Natural killer cell (primary cell): ENCODE measurements at regions not wholly inside any gene's neighbourhood (a gene's known extent, or its start where the extent isn't known, plus 50 kb on each side); places are given as distances from the start of the nearest gene placed in this dataset.

Source experiments
- ATAC-seq, 3 donors: fragments of 150-1000 bp in 2 of 3; fragments of 200-7000 bp in 1 of 3; cut with Tn5 transposase; 1 replicate in 1 of 3; 2 replicates in 2 of 3; pipeline ENCODE4 v1.10.0; 2021; ENCODE audit warnings: mild to moderate bottlenecking in 2 of 3, moderate library complexity in 2 of 3
- DNase-seq, 2 donors: peaks; one replicate each; pipeline versions ENCODE4 v3.0.0 to v3.0.0-alpha.2; 2013 to 2021; ENCODE audit warnings: mixed read lengths in 1 of 2
- H3K27ac ChIP-seq: one replicate; pipeline ENCODE4 v1.5.1; 2013; ENCODE audit warnings: mild to moderate bottlenecking, low read length
- H3K27me3 ChIP-seq: one replicate; pipeline ENCODE4 v1.6.1; 2013; ENCODE audit warnings: low read length; ENCODE audit not compliant: control insufficient read depth, insufficient read depth
- H3K36me3 ChIP-seq: one replicate; pipeline ENCODE4 v1.6.1; 2013; ENCODE audit warnings: low read length; ENCODE audit not compliant: control insufficient read depth, insufficient read depth
- H3K4me1 ChIP-seq: one replicate; pipeline ENCODE4 v1.6.1; 2013; ENCODE audit warnings: low read length; ENCODE audit not compliant: control insufficient read depth, insufficient read depth
- H3K4me3 ChIP-seq: one replicate; pipeline ENCODE4 v1.5.1; 2013; ENCODE audit warnings: low read length
- H3K9me3 ChIP-seq: one replicate; pipeline ENCODE4 v1.6.1; 2013; ENCODE audit warnings: low read length; ENCODE audit not compliant: control insufficient read depth, insufficient read depth
- H3K27ac Mint-ChIP-seq, 2 donors: one replicate each; pipeline ENCODE4 v1.8.0; 2022; ENCODE audit warnings: mild to moderate bottlenecking in 2 of 2, mixed read lengths in 2 of 2, moderate library complexity in 1 of 2
- H3K27me3 Mint-ChIP-seq, 2 donors: one replicate each; pipeline ENCODE4 v1.8.0; 2022; ENCODE audit warnings: low read depth in 2 of 2, mixed read lengths in 2 of 2
- H3K36me3 Mint-ChIP-seq: one replicate; pipeline ENCODE4 v1.8.0; 2022; ENCODE audit warnings: mixed read lengths
- H3K4me1 Mint-ChIP-seq, 2 donors: one replicate each; pipeline ENCODE4 v1.8.0; 2022; ENCODE audit warnings: mixed read lengths in 2 of 2
- H3K4me3 Mint-ChIP-seq: one replicate; pipeline ENCODE4 v1.8.0; 2022; ENCODE audit warnings: mild to moderate bottlenecking, moderate library complexity, mixed read lengths
- H3K9me3 Mint-ChIP-seq, 2 donors: one replicate each; pipeline ENCODE4 v1.8.0; 2022; ENCODE audit warnings: mixed read lengths in 2 of 2
- WGBS: methylation state at CpG from one replicate; pipeline ENCODE4 v1.1.7; 2013; ENCODE audit warnings: missing lambda C conversion rate; ENCODE audit not compliant: insufficient coverage; 5-methylcytosine and 5-hydroxymethylcytosine counted together
- intact Hi-C: fragments of 100-400 bp; cut with micrococcal nuclease; formaldehyde crosslinking; loops from one replicate; pipeline ENCODE4 v1.14.2; 2022
- TF ChIP-seq, protein P1 (sequence below): fragments of 200-600 bp; IDR thresholded peaks from one replicate; pipeline ENCODE4 v1.8.0; 2022; ENCODE audit warnings: antibody characterized with exemption

- WGBS, result 92% methylated on average over 8 of the region's 9 CpGs
- intact Hi-C loops, result no loop called here
- TF ChIP-seq, protein P1, sequence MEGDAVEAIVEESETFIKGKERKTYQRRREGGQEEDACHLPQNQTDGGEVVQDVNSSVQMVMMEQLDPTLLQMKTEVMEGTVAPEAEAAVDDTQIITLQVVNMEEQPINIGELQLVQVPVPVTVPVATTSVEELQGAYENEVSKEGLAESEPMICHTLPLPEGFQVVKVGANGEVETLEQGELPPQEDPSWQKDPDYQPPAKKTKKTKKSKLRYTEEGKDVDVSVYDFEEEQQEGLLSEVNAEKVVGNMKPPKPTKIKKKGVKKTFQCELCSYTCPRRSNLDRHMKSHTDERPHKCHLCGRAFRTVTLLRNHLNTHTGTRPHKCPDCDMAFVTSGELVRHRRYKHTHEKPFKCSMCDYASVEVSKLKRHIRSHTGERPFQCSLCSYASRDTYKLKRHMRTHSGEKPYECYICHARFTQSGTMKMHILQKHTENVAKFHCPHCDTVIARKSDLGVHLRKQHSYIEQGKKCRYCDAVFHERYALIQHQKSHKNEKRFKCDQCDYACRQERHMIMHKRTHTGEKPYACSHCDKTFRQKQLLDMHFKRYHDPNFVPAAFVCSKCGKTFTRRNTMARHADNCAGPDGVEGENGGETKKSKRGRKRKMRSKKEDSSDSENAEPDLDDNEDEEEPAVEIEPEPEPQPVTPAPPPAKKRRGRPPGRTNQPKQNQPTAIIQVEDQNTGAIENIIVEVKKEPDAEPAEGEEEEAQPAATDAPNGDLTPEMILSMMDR, result no peak
These were observed 498.5 kb downstream of the QKI start for GRCh38 chr6:163913045-163913444.

DNA sequence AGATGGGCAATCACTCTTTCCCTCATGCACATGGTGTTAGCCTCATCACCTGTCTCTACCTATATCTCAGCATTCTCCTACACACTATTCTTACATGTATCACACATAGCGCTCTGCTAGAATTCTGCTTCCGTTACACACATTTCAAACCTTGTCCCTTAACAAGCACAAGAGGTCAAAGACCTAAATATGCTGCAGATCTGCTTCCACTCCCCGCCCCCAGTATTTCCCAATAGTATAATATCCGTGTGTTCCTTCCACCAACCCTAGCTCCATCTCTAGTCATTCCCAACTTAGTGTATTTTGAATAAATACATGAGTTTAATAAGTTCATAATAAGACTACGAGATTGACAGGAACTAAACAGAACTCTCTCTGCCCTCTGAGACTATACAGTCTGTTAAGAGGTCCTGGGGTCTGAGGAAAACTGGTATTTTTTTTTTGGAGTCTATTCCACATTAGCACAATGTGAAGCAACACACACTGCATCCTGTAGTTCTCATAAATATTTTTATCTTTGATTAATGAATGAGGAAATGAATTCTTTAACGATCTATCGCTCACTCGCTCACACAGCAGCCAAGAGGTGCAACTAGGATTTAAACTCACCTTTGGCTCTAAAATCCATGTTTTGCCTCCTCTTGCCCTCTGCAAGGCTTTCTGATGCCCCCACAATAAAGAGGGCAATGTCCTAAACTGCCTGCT, 491.6 kb downstream of the QKI start:
- H3K4me1 Mint-ChIP-seq, result no peaks in the 10 kb centered on the region
- intact Hi-C loops, result no loop called here
- DNase-seq, result no peak
- Histone ChIP-seq H3K27me3 (no peaks in the 10 kb centered on the region), H3K4me1 (no peaks in the 10 kb centered on the region), H3K27ac (no peak overlapping the region), H3K9me3 (no peaks in the 10 kb centered on the region), H3K36me3 (no peaks in the 10 kb centered on the region), H3K4me3 (no peak overlapping the region)
- H3K36me3 Mint-ChIP-seq, result no peaks in the 10 kb centered on the region
- H3K27me3 Mint-ChIP-seq, result peaks cover 15 to 28% of the 10 kb centered on the region in 2 donors
- no peak overlapping the region for H3K27ac Mint-ChIP-seq
- ATAC-seq, result no peak
- H3K9me3 Mint-ChIP-seq, result no peaks in the 10 kb centered on the region
- TF ChIP-seq, protein P1, result no peak
- no peak overlapping the region for H3K4me3 Mint-ChIP-seq
- WGBS, result 94% methylated on average over 6 of the region's 8 CpGs

More at GRCh38 chr6:163913045-163913444, 498.5 kb downstream of the QKI start:
- no peak overlapping the region for H3K27ac ChIP-seq
- H3K4me1 ChIP-seq, result no peaks in the 10 kb centered on the region
- H3K9me3 Mint-ChIP-seq, result no peaks in the 10 kb centered on the region
- H3K27me3 Mint-ChIP-seq, result peaks cover 12 to 49% of the 10 kb centered on the region in 2 donors
- no peak overlapping the region for H3K27ac Mint-ChIP-seq
- no peak for ATAC-seq
- no peaks in the 10 kb centered on the region for H3K9me3 ChIP-seq
- H3K4me1 Mint-ChIP-seq, result no peaks in the 10 kb centered on the region
- no peak for DNase-seq
- H3K4me3 ChIP-seq, result no peak overlapping the region
- H3K36me3 Mint-ChIP-seq, result no peaks in the 10 kb centered on the region
- no peaks in the 10 kb centered on the region for H3K36me3 ChIP-seq
- H3K4me3 Mint-ChIP-seq, result no peak overlapping the region
- H3K27me3 ChIP-seq, result no peaks in the 10 kb centered on the region

GRCh38 chr6:163904186-163904585, 489.7 kb downstream of the QKI start:
- H3K9me3 Mint-ChIP-seq, result no peaks in the 10 kb centered on the region
- no peaks in the 10 kb centered on the region for H3K36me3 Mint-ChIP-seq
- Histone ChIP-seq H3K27ac (no peak overlapping the region), H3K36me3 (no peaks in the 10 kb centered on the region), H3K27me3 (no peaks in the 10 kb centered on the region), H3K9me3 (no peaks in the 10 kb centered on the region), H3K4me1 (no peaks in the 10 kb centered on the region), H3K4me3 (no peak overlapping the region)
- intact Hi-C loops, result no loop called here
- ATAC-seq (no peak), DNase-seq (no peak)
- WGBS, result 71% methylated on average over 7 of the region's 7 CpGs
- H3K4me1 Mint-ChIP-seq, result no peaks in the 10 kb centered on the region
- no peak overlapping the region for H3K4me3 Mint-ChIP-seq
- H3K27ac Mint-ChIP-seq, result no peak overlapping the region
- peaks cover 9 to 18% of the 10 kb centered on the region in 2 donors for H3K27me3 Mint-ChIP-seq
- TF ChIP-seq, protein P1, result no peak

DNA sequence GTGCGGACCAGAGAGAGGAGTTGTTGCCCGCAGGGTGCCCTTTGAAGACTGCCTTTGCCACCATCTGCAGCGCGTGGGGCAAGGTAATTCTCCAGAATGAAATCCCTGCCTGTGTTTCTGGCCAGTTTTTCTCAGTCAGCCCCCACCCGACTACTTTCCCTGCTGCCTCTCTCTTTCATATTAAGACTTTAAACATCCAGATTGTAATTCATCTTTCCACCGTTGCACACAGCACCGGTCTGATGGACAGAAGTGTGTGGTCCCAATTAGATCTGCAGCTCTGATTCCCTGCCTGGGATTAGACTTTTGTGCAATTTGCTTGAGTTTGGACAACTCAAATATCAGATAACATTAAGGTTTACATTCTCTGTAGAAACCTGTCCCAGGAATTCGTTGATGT, 489.0 kb downstream of the QKI start:
- H3K4me1 ChIP-seq, result no peaks in the 10 kb centered on the region
- 91% methylated on average over 8 of the region's 8 CpGs for WGBS
- Mint-ChIP-seq H3K27ac (no peak overlapping the region), H3K4me3 (no peak overlapping the region), H3K9me3 (no peaks in the 10 kb centered on the region), H3K36me3 (no peaks in the 10 kb centered on the region), H3K27me3 (peaks cover 9 to 18% of the 10 kb centered on the region in 2 donors), H3K4me1 (no peaks in the 10 kb centered on the region)
- H3K4me3 ChIP-seq, result no peak overlapping the region
- ATAC-seq (no peak), DNase-seq (no peak)
- intact Hi-C loops, result no loop called here
- no peaks in the 10 kb centered on the region for H3K9me3 ChIP-seq
- TF ChIP-seq, protein P1, result no peak
- H3K36me3 ChIP-seq, result no peaks in the 10 kb centered on the region
- no peak overlapping the region for H3K27ac ChIP-seq
- H3K27me3 ChIP-seq, result no peaks in the 10 kb centered on the region
